ENCODE measurements at regions not wholly inside any gene's neighbourhood (a gene's known extent, or its start where the extent isn't known, plus 50 kb on each side); places are given as distances from the start of the nearest gene placed in this dataset.

- TF ChIP-seq TAF1 (IDR thresholded peaks at IDR 0.05; ENCODE audit: borderline replicate concordance, insufficient read depth, low read length): no peak
- no peak for TF ChIP-seq POLR2AphosphoS5 (IDR thresholded peaks at IDR 0.05; ENCODE audit: low read depth, low read length)
- TF ChIP-seq SIN3A (IDR thresholded peaks at IDR 0.05; ENCODE audit: borderline replicate concordance, insufficient read depth, low read length): no peak
- TF ChIP-seq FOXP2 (optimal IDR thresholded peaks at IDR 0.05; ENCODE audit: borderline replicate concordance, extremely low read depth, extremely low read length, insufficient read depth): no peak
- TF ChIP-seq REST (IDR thresholded peaks at IDR 0.05; ENCODE audit: insufficient read depth in 1 of 2, low read depth in 2 of 2, low read length in 2 of 2): no peak
Measured at GRCh38 chr6:90388395-90388794, 91.8 kb upstream of the BACH2 start.

GRCh38 chr6:90387826-90388225 is 91.2 kb upstream of the BACH2 start:
- TF ChIP-seq FOXP2 (optimal IDR thresholded peaks at IDR 0.05; ENCODE audit: borderline replicate concordance, extremely low read depth, extremely low read length, insufficient read depth): no peak
- TF ChIP-seq REST (IDR thresholded peaks at IDR 0.05; ENCODE audit: insufficient read depth in 1 of 2, low read depth in 2 of 2, low read length in 2 of 2): no peak
- no peak for TF ChIP-seq POLR2AphosphoS5 (IDR thresholded peaks at IDR 0.05; ENCODE audit: low read depth, low read length)

- TF ChIP-seq REST (IDR thresholded peaks at IDR 0.05; ENCODE audit: insufficient read depth in 1 of 2, low read depth in 2 of 2, low read length in 2 of 2): no peak
- TF ChIP-seq SIN3A (IDR thresholded peaks at IDR 0.05; ENCODE audit: borderline replicate concordance, insufficient read depth, low read length): no peak
- TF ChIP-seq POLR2AphosphoS5 (IDR thresholded peaks at IDR 0.05; ENCODE audit: low read depth, low read length): no peak
- TF ChIP-seq TAF1 (IDR thresholded peaks at IDR 0.05; ENCODE audit: borderline replicate concordance, insufficient read depth, low read length): no peak
- TF ChIP-seq FOXP2 (optimal IDR thresholded peaks at IDR 0.05; ENCODE audit: borderline replicate concordance, extremely low read depth, extremely low read length, insufficient read depth): no peak
Measured at GRCh38 chr6:90387383-90387775, 90.7 kb upstream of the BACH2 start.

- TF ChIP-seq POLR2AphosphoS5 (IDR thresholded peaks at IDR 0.05; ENCODE audit: low read depth, low read length) (no peak), SIN3A (IDR thresholded peaks at IDR 0.05; ENCODE audit: borderline replicate concordance, insufficient read depth, low read length) (no peak), FOXP2 (optimal IDR thresholded peaks at IDR 0.05; ENCODE audit: borderline replicate concordance, extremely low read depth, extremely low read length, insufficient read depth) (no peak), TAF1 (IDR thresholded peaks at IDR 0.05; ENCODE audit: borderline replicate concordance, insufficient read depth, low read length) (no peak), REST (IDR thresholded peaks at IDR 0.05; ENCODE audit: insufficient read depth in 1 of 2, low read depth in 2 of 2, low read length in 2 of 2) (no peak)
Measured at GRCh38 chr6:90386399-90387382, 90.0 kb upstream of the BACH2 start.

Measured in PFSK-1 (cell line).